DND-41 (cell line): ENCODE measurements at regions not wholly inside any gene's neighbourhood (a gene's known extent, or its start where the extent isn't known, plus 50 kb on each side); places are given as distances from the start of the nearest gene placed in this dataset.

ENCODE experiments used
- EZH2 ChIP-seq: IDR thresholded peaks from 3 replicates; pipeline ENCODE4 v1.6.1; 2012; ENCODE audit warnings: borderline replicate concordance, low read depth, mild to moderate bottlenecking, moderate library complexity, low read length, inconsistent platforms; ENCODE audit not compliant: severe bottlenecking
- TF ChIP-seq, protein P1 (sequence below): IDR thresholded peaks from 2 replicates; pipeline ENCODE4 v1.5.1; 2012; ENCODE audit warnings: borderline replicate concordance, low read length, moderate library complexity, mild to moderate bottlenecking; ENCODE audit not compliant: poor library complexity, severe bottlenecking; ENCODE audit errors: extremely low read depth

GRCh38 chr10:124307591-124307990 is 111.1 kb downstream of the OAT start:
- TF ChIP-seq EZH2, result no peak
- TF ChIP-seq, protein P1, sequence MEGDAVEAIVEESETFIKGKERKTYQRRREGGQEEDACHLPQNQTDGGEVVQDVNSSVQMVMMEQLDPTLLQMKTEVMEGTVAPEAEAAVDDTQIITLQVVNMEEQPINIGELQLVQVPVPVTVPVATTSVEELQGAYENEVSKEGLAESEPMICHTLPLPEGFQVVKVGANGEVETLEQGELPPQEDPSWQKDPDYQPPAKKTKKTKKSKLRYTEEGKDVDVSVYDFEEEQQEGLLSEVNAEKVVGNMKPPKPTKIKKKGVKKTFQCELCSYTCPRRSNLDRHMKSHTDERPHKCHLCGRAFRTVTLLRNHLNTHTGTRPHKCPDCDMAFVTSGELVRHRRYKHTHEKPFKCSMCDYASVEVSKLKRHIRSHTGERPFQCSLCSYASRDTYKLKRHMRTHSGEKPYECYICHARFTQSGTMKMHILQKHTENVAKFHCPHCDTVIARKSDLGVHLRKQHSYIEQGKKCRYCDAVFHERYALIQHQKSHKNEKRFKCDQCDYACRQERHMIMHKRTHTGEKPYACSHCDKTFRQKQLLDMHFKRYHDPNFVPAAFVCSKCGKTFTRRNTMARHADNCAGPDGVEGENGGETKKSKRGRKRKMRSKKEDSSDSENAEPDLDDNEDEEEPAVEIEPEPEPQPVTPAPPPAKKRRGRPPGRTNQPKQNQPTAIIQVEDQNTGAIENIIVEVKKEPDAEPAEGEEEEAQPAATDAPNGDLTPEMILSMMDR, result no peak
